ENCODE measurements at regions not wholly inside any gene's neighbourhood (a gene's known extent, or its start where the extent isn't known, plus 50 kb on each side); places are given as distances from the start of the nearest gene placed in this dataset.
A peak's percentile ranks its signal among the peaks of the same experiment; 100 is the strongest.

- TF ChIP-seq ZNF331 (CRISPR knock-in tag; IDR thresholded peaks at IDR 0.05; ENCODE audit: low read depth) (no peak), NANOG (IDR thresholded peaks at IDR 0.05; ENCODE audit: borderline replicate concordance) (peak; percentile 84; the same call in 1 of the 2 replicates), STAT1 (IDR thresholded peaks at IDR 0.05; ENCODE audit: unreplicated experiment) (no peak)
These were observed 225.0 kb upstream of the P2RY1 start (continued) for GRCh38 chr3:152609891-152610290.

DNA sequence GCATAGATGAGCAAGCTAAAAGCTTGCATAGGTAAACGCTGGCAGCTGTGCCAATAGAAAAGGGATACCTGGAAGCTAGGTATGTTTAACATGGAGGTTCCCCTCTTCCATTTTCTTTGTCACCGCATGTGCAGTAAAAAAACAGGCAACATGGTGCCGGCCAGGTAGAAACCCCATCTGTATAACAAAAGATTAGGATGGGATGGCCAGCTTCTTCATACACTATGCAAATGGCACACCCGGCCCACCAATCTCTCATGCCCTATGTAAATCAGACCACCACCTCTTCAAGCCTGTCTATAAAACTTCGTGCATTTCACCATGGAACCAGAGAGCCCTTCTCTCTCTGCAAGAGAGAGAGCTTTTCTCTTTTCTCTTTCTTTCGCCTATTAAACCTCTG is 224.3 kb upstream of the P2RY1 start:
- H3K9me2 ChIP-seq (ENCODE audit: insufficient read depth): peaks cover 22% of the 10 kb centered on the region
- no peaks in the 10 kb centered on the region for H3K27me3 ChIP-seq (ENCODE audit: insufficient read depth)
- Mint-ChIP-seq H3K4me1 (peaks cover 40% of the 10 kb centered on the region), H3K27ac (peak overlapping the region; percentile 82; the same call in 1 of the 2 replicates), H3K27me3 (ENCODE audit: insufficient read depth, low read depth, poor library complexity) (no peaks in the 10 kb centered on the region), H3K4me3 (no peak overlapping the region; the same call in 2 of the 3 replicates), H3K36me3 (ENCODE audit: low read depth) (no peaks in the 10 kb centered on the region; the same call in 2 of the 3 replicates), H3K9me3 (no peaks in the 10 kb centered on the region)
- H3K4me1 ChIP-seq (ENCODE audit: insufficient read depth): peaks cover 34% of the 10 kb centered on the region
- H4K20me1 ChIP-seq (replicated peaks; ENCODE audit: insufficient read depth): no peaks in the 10 kb centered on the region
- peak overlapping the region; percentile 60 for H3K4me2 ChIP-seq
- DNase-seq (ENCODE audit: low spot score): peak; percentile 66
- TF ChIP-seq POLR2AphosphoS5 (IDR thresholded peaks at IDR 0.05; ENCODE audit: low read depth): peak; percentile 63; the same call in 1 of the 2 replicates
- no peak for TF ChIP-seq ZNF462 (CRISPR knock-in tag; IDR thresholded peaks at IDR 0.05)
- peak overlapping the region; percentile 90 for H3K27ac ChIP-seq (ENCODE audit: low read depth)
- H3K4me3 ChIP-seq: no peak overlapping the region
- H3K36me3 ChIP-seq (ENCODE audit: insufficient read depth): no peaks in the 10 kb centered on the region
- no peak overlapping the region for H2AFZ ChIP-seq
- H3F3A ChIP-seq (replicated peaks; ENCODE audit: low read depth): no peaks in the 10 kb centered on the region; the same call in 1 of the 2 replicates
- H3K79me2 ChIP-seq (replicated peaks; ENCODE audit: insufficient read depth): no peaks in the 10 kb centered on the region
- ATAC-seq: peak; percentile 88
